ENCODE measurements at regions not wholly inside any gene's neighbourhood (a gene's known extent, or its start where the extent isn't known, plus 50 kb on each side); places are given as distances from the start of the nearest gene placed in this dataset.

- TF ChIP-seq CTCF (IDR thresholded peaks at IDR 0.05; ENCODE audit: extremely low read depth, insufficient read depth, missing control alignments): no peak
- in situ Hi-C loops (cut with MboI; ENCODE audit: low pct_unique_long_range_greater_than_20kb, low sequenced_read_pairs, unreplicated experiment): no loop called here
- DNase-seq (ENCODE audit: low spot score): no peak
Measured at GRCh38 chr13:28559636-28560259, 64.8 kb upstream of the FLT1 start.

GRCh38 chr13:28558567-28558966 lies 63.6 kb upstream of the FLT1 start:
- DNase-seq (ENCODE audit: low spot score): no peak
- in situ Hi-C loops (cut with MboI; ENCODE audit: low pct_unique_long_range_greater_than_20kb, low sequenced_read_pairs, unreplicated experiment): no loop called here
- no peak for TF ChIP-seq CTCF (IDR thresholded peaks at IDR 0.05; ENCODE audit: extremely low read depth, insufficient read depth, missing control alignments)

GRCh38 chr13:28557725-28558520 lies 63.0 kb upstream of the FLT1 start:
- DNase-seq (ENCODE audit: low spot score): no peak
- no peak for TF ChIP-seq CTCF (IDR thresholded peaks at IDR 0.05; ENCODE audit: extremely low read depth, insufficient read depth, missing control alignments)
- in situ Hi-C loops (cut with MboI; ENCODE audit: low pct_unique_long_range_greater_than_20kb, low sequenced_read_pairs, unreplicated experiment): no loop called here

GRCh38 chr13:28555096-28555495 lies 60.2 kb upstream of the FLT1 start:
- no peak for DNase-seq (ENCODE audit: low spot score)
- in situ Hi-C loops (cut with MboI; ENCODE audit: low pct_unique_long_range_greater_than_20kb, low sequenced_read_pairs, unreplicated experiment): no loop called here
- no peak for TF ChIP-seq CTCF (IDR thresholded peaks at IDR 0.05; ENCODE audit: extremely low read depth, insufficient read depth, missing control alignments)

GRCh38 chr13:28553971-28554370 lies 59.0 kb upstream of the FLT1 start:
- DNase-seq (ENCODE audit: low spot score): no peak
- TF ChIP-seq CTCF (IDR thresholded peaks at IDR 0.05; ENCODE audit: extremely low read depth, insufficient read depth, missing control alignments): no peak
- in situ Hi-C loops (cut with MboI; ENCODE audit: low pct_unique_long_range_greater_than_20kb, low sequenced_read_pairs, unreplicated experiment): no loop called here

- in situ Hi-C loops (cut with MboI; ENCODE audit: low pct_unique_long_range_greater_than_20kb, low sequenced_read_pairs, unreplicated experiment): no loop called here
- TF ChIP-seq CTCF (IDR thresholded peaks at IDR 0.05; ENCODE audit: extremely low read depth, insufficient read depth, missing control alignments): no peak
- no peak for DNase-seq (ENCODE audit: low spot score)
Measured at GRCh38 chr13:28552288-28552687, 57.4 kb upstream of the FLT1 start.
